ENCODE measurements at regions not wholly inside any gene's neighbourhood (a gene's known extent, or its start where the extent isn't known, plus 50 kb on each side); places are given as distances from the start of the nearest gene placed in this dataset.

- DNase-seq (ENCODE audit: low read depth in 2 of 2): no peak
- no peak for TF ChIP-seq CTCF (IDR thresholded peaks at IDR 0.05; ENCODE audit: low read depth, low read length)
- no peak overlapping the region for H3K4me3 ChIP-seq (replicated peaks in 1 of 2; ENCODE audit: low read depth in 2 of 2, low read length in 2 of 2)
These were observed 383.1 kb upstream of the ESRRG start for GRCh38 chr1:217106231-217106901.

GRCh38 chr1:217105437-217105836 is 382.2 kb upstream of the ESRRG start:
- H3K4me3 ChIP-seq (replicated peaks in 1 of 2; ENCODE audit: low read depth in 2 of 2, low read length in 2 of 2): no peak overlapping the region
- no peak for TF ChIP-seq CTCF (IDR thresholded peaks at IDR 0.05; ENCODE audit: low read depth, low read length)
- DNase-seq (ENCODE audit: low read depth in 2 of 2): no peak

DNA sequence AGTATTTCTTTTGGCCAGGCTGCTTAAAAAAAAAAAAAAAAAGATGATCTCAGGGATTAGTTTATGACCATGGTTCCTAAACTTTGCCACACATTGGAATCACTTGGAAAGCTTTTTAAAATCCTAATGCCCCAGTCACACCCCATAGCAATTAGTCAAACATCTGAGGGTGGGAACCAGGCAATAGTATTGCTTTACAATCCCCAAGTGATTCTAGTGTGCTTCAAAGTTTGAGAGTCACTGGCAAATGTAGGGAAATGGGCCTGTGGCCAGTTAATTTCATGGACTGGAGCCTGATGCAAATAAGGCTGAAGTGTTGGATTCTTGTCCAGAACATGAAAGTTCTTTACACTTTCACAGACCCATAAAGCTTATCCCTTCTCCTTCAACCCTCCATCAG is 374.6 kb upstream of the ESRRG start:
- DNase-seq (ENCODE audit: low read depth in 2 of 2): no peak
- no peak overlapping the region for H3K4me3 ChIP-seq (replicated peaks in 1 of 2; ENCODE audit: low read depth in 2 of 2, low read length in 2 of 2)
- no peak for TF ChIP-seq CTCF (IDR thresholded peaks at IDR 0.05; ENCODE audit: low read depth, low read length)

GRCh38 chr1:217096200-217096599 is 373.0 kb upstream of the ESRRG start:
- no peak for DNase-seq (ENCODE audit: low read depth in 2 of 2)
- no peak overlapping the region for H3K4me3 ChIP-seq (replicated peaks in 1 of 2; ENCODE audit: low read depth in 2 of 2, low read length in 2 of 2)
- TF ChIP-seq CTCF (IDR thresholded peaks at IDR 0.05; ENCODE audit: low read depth, low read length): no peak

DNA sequence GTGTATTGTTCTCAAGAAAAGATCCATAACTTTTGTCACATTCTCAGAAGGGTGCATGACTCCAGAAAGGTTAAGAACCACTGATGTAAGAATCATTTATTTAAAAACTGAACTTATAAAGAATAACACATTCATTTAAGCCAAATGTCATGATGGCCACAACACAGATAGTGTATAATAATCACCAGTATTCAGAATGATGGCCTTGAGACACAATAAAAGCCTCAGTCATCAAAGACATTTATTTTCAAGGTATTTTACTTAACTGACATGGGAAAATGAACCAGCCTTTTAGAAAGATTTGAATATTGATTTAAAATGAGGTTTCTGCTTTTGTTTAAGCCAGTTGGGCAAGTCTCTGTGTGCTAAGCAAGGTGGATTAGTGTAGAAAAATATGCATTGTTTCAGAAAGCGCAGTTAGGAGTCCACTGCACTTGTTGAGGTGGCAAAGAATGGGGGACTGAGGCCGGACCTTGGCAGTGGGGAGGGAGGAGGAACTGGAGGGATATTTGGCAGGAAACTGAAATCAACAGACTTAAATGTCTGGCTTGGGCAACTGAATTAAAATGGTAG is 371.9 kb upstream of the ESRRG start:
- no peak for TF ChIP-seq CTCF (IDR thresholded peaks at IDR 0.05; ENCODE audit: low read depth, low read length)
- DNase-seq (ENCODE audit: low read depth in 2 of 2): no peak
- H3K4me3 ChIP-seq (replicated peaks in 1 of 2; ENCODE audit: low read depth in 2 of 2, low read length in 2 of 2): no peak overlapping the region

DNA sequence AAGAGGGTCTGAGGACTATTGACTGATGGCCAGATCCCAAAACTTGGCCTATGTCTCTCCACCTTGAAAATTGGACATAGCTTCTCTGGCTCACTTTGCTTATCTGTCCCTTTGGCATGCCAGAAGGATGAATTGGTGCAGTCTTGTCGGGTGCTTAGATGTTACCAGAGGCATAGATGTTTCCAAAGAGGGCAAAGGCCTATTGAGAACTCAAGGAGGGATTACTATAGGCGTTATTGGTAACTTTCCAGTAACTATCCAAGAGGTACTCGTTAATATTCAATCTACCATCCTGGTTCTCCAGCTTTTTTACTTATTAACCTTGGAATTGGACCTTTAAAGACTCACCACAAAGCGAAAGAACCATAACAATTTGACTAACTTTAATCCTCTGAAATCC is 368.3 kb upstream of the ESRRG start:
- DNase-seq (ENCODE audit: low read depth in 2 of 2): no peak
- no peak for TF ChIP-seq CTCF (IDR thresholded peaks at IDR 0.05; ENCODE audit: low read depth, low read length)
- H3K4me3 ChIP-seq (replicated peaks in 1 of 2; ENCODE audit: low read depth in 2 of 2, low read length in 2 of 2): no peak overlapping the region

Data from cardiac fibroblast (primary cell).